Right ventricle myocardium superior (tissue), 1 donor: ENCODE measurements at regions not wholly inside any gene's neighbourhood (a gene's known extent, or its start where the extent isn't known, plus 50 kb on each side); places are given as distances from the start of the nearest gene placed in this dataset.

Source experiments
- ATAC-seq: fragments of 200-7000 bp; cut with Tn5 transposase; one replicate; pipeline ENCODE4 v1.9.1; 2020; ENCODE audit warnings: mild to moderate bottlenecking; ENCODE audit not compliant: poor library complexity
- DNase-seq: peaks from one replicate; pipeline ENCODE4 v3.0.0-alpha.2; 2020
- intact Hi-C: fragments of 100-400 bp; cut with DNase I; formaldehyde crosslinking; loops from one replicate; pipeline ENCODE4 v1.11.2; 2022
- donor health status: DM: no; HTN: yes; CAD: no; lungs with severe emphysema.

- ATAC-seq = no peak
Observed at GRCh38 chr13:85373322-85373721, 425.9 kb downstream of the SLITRK6 start.

GRCh38 chr13:85371254-85371653 is 428.0 kb downstream of the SLITRK6 start:
- intact Hi-C loops = no loop called here

More at GRCh38 chr13:85373322-85373721, 425.9 kb downstream of the SLITRK6 start:
- intact Hi-C loops = no loop called here
- DNase-seq = no peak

GRCh38 chr13:85368686-85369085 is 430.5 kb downstream of the SLITRK6 start:
- DNase-seq (no peak), ATAC-seq (no peak)
- intact Hi-C loops = no loop called here

More at GRCh38 chr13:85371254-85371653, 428.0 kb downstream of the SLITRK6 start:
- DNase-seq (no peak), ATAC-seq (no peak)

GRCh38 chr13:85367887-85368286 is 431.3 kb downstream of the SLITRK6 start:
- ATAC-seq = no peak
- intact Hi-C loops = no loop called here
- DNase-seq = no peak

- intact Hi-C loops = no loop called here
- ATAC-seq (no peak), DNase-seq (no peak)
Observed at GRCh38 chr13:85366759-85367417, 432.3 kb downstream of the SLITRK6 start.

- intact Hi-C loops = no loop called here
- DNase-seq = no peak
- no peak for ATAC-seq
Observed at GRCh38 chr13:85363504-85363903, 435.7 kb downstream of the SLITRK6 start.

GRCh38 chr13:85362980-85363379 is 436.2 kb downstream of the SLITRK6 start:
- ATAC-seq (no peak), DNase-seq (no peak)
- intact Hi-C loops = no loop called here

GRCh38 chr13:85347251-85347650 is 452.0 kb downstream of the SLITRK6 start:
- intact Hi-C loops = no loop called here
- ATAC-seq (no peak), DNase-seq (no peak)

GRCh38 chr13:85334187-85334586 is 465.0 kb downstream of the SLITRK6 start:
- ATAC-seq (no peak), DNase-seq (no peak)
- intact Hi-C loops = no loop called here

- no peak for DNase-seq
- intact Hi-C loops = no loop called here
- no peak for ATAC-seq
Observed at GRCh38 chr13:85333506-85334020, 465.7 kb downstream of the SLITRK6 start.

GRCh38 chr13:85332615-85333014 is 466.6 kb downstream of the SLITRK6 start:
- DNase-seq (no peak), ATAC-seq (no peak)
- intact Hi-C loops = no loop called here

GRCh38 chr13:85321734-85322133 is 477.5 kb downstream of the SLITRK6 start:
- intact Hi-C loops = no loop called here
- no peak for ATAC-seq
- no peak for DNase-seq

GRCh38 chr13:85317781-85318180 is 481.4 kb downstream of the SLITRK6 start:
- intact Hi-C loops = no loop called here
- ATAC-seq = no peak
- no peak for DNase-seq

GRCh38 chr13:85316506-85317025 is 482.7 kb downstream of the SLITRK6 start:
- ATAC-seq = no peak
- intact Hi-C loops = no loop called here
- no peak for DNase-seq

- ATAC-seq = no peak
Observed at GRCh38 chr13:85314686-85315085, 484.5 kb downstream of the SLITRK6 start.

GRCh38 chr13:85313761-85314503 is 485.3 kb downstream of the SLITRK6 start:
- no peak for ATAC-seq
- intact Hi-C loops = no loop called here
- no peak for DNase-seq

More at GRCh38 chr13:85314686-85315085, 484.5 kb downstream of the SLITRK6 start:
- DNase-seq = no peak
- intact Hi-C loops = no loop called here

- intact Hi-C loops = no loop called here
- no peak for ATAC-seq
- no peak for DNase-seq
Observed at GRCh38 chr13:85312071-85312470, 487.1 kb downstream of the SLITRK6 start.

GRCh38 chr13:85303630-85304029 is 495.6 kb downstream of the SLITRK6 start:
- intact Hi-C loops = no loop called here
- DNase-seq (no peak), ATAC-seq (no peak)

- ATAC-seq (no peak), DNase-seq (no peak)
- intact Hi-C loops = no loop called here
Observed at GRCh38 chr13:85298387-85298924, 500.8 kb downstream of the SLITRK6 start.

GRCh38 chr13:85288698-85289097 is 510.5 kb downstream of the SLITRK6 start:
- DNase-seq (no peak), ATAC-seq (no peak)
- intact Hi-C loops = no loop called here
